Cardiac septum (tissue), 1 donor: ENCODE measurements at regions not wholly inside any gene's neighbourhood (a gene's known extent, or its start where the extent isn't known, plus 50 kb on each side); places are given as distances from the start of the nearest gene placed in this dataset.

Experiments used
- DNase-seq: peaks from one replicate; pipeline ENCODE4 v3.0.0-alpha.2; 2020; ENCODE audit warnings: low spot score
- intact Hi-C: fragments of 100-400 bp; cut with DNase I; formaldehyde crosslinking; loops from one replicate; pipeline ENCODE4 v1.14.0; 2022
- donor health status: DM: no; HTN: no; CAD: no.

DNA sequence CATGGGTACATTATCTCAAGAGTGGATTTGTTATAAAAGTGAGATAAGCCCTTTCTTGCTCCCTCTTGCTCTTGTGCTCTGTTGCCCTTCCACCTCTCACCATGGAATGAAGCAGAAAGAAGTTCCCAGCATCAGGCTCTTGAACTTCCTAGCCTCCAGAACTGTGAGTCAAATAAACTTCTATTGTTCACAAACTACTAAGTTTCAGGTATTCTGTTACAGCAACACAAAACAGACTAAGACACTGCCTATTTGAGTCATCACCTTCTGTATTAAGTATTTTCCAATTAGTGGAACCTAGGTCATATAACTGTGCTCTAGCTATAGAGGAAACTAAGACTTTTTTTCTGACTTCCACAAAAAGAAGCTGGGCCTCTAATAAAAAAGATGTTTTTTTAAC is 201.2 kb upstream of the FOXG1 start:
- intact Hi-C loops: no loop called here

GRCh38 chr14:28570391-28570790 is 196.2 kb upstream of the FOXG1 start:
- intact Hi-C loops: no loop called here
- no peak for DNase-seq

More for the DNA sequence above, 201.2 kb upstream of the FOXG1 start:
- DNase-seq: no peak

- intact Hi-C loops: no loop called here
- DNase-seq: no peak
Observed at GRCh38 chr14:28571636-28572035, 195.0 kb upstream of the FOXG1 start.

GRCh38 chr14:28576523-28576922 is 190.1 kb upstream of the FOXG1 start:
- intact Hi-C loops: no loop called here
- DNase-seq: no peak

DNA sequence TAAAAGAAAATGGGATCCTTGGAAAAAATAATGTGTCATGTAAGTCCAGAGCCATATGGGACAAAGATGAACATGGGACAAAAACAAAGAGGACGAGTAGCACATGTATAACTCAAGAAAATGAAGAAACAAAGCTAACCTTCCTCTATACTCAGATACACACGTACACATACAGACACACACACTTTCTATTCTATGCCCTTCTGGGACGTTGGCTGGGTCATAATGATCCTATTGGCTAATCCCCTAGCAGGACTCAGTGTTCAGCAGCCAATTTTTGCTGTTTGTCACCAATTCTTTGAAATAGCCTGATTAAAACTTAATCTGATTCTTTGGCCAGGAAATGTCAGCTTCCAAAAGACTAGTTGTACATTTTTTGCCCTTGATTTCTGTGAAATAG is 189.4 kb upstream of the FOXG1 start:
- no peak for DNase-seq
- intact Hi-C loops: no loop called here

- intact Hi-C loops: no loop called here
- no peak for DNase-seq
Observed at GRCh38 chr14:28577711-28578131, 188.9 kb upstream of the FOXG1 start.

DNA sequence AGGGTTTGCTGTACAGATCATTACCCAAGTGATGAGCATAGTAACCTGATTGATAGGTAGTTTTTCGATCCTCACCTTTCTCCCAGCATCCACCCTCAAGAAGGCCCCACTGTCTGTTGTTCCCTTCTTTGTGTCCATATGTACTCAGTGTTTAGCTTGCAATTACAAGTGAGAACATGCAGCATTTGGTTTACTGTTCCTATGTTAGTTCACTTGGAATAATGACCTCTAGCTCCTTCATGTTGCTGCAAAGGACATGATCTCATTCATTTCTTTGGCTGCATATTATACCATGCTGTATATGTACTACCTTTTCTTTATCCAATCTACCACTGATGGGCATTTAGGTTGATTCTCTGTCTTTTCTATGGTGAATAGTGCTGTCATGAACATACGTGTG is 181.6 kb upstream of the FOXG1 start:
- intact Hi-C loops: no loop called here
- no peak for DNase-seq

DNA sequence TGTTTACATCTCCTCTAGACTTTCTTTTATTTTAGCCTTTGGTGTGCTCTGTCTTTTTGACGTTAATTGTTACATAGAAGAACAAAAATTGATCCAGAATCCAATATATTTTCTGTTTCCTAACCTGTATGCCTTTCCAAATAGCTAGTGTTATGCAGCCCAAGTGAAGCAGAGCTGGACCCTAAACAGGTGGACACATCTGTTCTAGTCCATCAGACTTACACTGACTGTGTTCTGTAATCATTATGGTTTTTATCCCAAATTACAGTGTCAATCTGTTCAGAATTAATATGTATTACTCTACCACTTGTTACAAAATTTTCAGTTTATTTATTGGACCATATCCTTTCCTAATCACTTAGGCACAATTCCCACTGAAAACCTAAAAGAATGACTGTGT is 176.8 kb upstream of the FOXG1 start:
- DNase-seq: no peak
- intact Hi-C loops: no loop called here

- DNase-seq: no peak
- intact Hi-C loops: no loop called here
Observed at GRCh38 chr14:28596391-28596790, 170.2 kb upstream of the FOXG1 start.

- DNase-seq: no peak
- intact Hi-C loops: no loop called here
Observed at GRCh38 chr14:28599191-28599590, 167.4 kb upstream of the FOXG1 start.

DNA sequence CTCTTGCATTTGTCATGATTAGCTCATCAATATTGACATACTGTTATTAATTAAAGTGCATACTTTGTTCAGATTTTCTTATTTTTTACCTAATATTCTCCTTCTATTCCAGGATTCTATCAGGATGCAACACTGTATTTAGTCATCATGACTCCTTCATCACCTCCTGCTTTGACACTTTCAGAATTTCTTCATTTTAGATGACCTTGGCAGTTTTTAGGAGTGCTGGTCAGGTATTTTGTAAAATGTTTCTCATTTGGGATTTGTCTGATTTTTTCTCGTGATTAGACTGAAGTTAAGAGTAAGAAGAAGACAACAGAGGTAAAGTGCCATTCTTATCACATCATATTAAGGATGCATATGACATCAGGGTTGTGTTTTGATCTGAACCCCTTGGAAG is 167.0 kb upstream of the FOXG1 start:
- intact Hi-C loops: no loop called here
- DNase-seq: no peak

- DNase-seq: no peak
- intact Hi-C loops: no loop called here
Observed at GRCh38 chr14:28603606-28604005, 163.0 kb upstream of the FOXG1 start.

GRCh38 chr14:28607661-28608060 is 158.9 kb upstream of the FOXG1 start:
- intact Hi-C loops: no loop called here
- DNase-seq: no peak

DNA sequence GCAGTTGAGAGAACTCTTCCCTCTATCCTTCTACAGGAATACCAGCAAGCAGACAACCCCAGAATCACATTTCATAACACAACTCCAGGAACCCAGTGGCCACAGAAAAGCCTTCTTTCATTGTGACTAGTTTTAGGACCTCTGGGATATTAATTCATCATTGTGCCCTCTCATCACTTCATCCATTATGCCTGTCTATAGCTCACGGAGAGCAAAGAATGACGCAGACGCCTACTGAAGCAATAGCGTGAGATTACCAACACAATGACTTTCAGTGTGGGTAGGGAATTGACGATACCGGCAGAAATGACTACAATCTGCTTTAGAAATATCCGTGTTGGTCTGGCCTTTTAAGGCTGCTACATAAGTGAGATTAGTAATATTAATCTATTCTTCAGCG is 158.1 kb upstream of the FOXG1 start:
- intact Hi-C loops: no loop called here
- DNase-seq: no peak

DNA sequence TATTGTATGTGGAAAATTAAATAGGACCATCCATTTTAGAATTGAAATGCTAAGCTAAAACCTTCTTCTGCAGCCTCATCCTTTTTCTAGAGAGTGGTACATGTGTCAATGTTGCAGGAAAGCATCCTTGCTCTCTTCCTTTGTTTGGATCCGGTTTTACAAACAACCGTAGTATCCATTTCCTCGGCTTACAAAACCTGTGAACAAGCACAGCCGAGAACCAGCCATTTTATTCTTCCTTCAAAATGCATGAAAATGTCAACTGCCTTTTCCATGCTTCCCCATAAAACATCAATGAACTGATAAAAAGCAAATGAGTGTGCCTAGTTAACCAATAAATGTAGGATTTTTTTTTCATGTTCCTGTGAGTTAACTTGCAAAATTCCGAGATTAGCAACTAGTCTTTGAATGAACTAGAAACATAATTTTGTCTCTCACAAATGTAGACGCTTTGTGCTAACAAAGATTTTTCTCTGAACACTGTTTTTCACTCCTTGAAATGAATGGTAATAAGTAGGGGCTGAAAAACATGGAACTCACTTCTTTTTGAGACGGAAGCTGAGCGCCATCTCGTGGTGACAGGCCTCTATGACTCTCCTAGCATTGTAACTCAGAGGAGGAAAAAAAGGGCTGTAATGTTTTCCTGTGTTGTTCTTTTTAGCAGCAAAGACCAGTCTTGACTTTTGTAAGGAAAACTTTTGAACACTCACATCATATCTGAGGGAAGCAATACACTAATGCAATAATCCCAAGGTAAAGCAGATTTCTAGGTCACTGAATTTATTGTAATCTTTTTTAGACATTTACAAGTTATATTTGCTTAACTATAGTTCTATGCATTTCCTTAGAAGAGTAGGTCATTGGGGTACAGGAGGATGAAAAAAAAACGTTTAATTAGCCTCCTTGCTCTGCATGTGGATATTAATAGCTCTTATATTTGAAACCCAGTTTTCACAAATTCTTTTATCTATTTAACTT is 157.4 kb upstream of the FOXG1 start:
- intact Hi-C loops: no loop called here
- DNase-seq: no peak

- intact Hi-C loops: no loop called here
- no peak for DNase-seq
Observed at GRCh38 chr14:28612414-28612813, 154.2 kb upstream of the FOXG1 start.

DNA sequence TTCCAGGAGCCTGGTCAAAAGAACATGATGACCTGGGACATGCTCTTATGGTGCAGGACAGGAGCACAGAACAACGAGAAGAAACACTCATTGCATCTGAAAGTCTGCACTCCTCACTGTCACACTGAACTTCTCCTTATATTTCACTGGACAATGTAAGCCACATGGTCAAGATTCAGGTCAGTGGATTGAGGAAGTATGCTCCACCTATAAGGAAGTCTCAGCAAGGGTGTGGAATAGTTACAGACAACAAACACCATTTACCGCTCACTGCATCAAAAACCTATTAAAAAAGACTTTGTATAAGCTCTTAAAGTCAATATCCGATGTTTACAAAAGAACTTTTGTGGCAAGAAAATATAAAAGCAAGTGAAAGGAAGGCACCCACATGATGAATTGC is 153.1 kb upstream of the FOXG1 start:
- DNase-seq: no peak
- intact Hi-C loops: no loop called here

DNA sequence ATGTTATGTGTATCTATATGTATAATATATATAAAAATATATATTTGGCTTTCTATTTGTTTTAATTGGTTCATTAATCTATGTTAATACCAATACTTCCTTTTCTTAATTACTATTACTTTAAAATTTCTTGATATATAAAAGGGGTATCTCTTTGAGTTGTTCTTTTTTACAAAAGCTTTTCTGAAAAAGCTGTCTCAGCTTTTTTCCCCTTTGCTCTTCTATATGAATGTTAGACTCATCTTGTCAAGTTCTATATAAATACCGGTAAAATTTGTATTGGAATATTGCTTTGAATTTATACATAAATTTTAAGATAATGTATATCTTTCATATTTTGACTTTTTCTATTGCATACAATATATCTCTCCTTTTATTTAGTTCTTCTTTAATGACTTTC is 139.8 kb upstream of the FOXG1 start:
- DNase-seq: no peak
- intact Hi-C loops: no loop called here

GRCh38 chr14:28629328-28630004 is 137.1 kb upstream of the FOXG1 start:
- intact Hi-C loops: no loop called here
- DNase-seq: no peak

DNA sequence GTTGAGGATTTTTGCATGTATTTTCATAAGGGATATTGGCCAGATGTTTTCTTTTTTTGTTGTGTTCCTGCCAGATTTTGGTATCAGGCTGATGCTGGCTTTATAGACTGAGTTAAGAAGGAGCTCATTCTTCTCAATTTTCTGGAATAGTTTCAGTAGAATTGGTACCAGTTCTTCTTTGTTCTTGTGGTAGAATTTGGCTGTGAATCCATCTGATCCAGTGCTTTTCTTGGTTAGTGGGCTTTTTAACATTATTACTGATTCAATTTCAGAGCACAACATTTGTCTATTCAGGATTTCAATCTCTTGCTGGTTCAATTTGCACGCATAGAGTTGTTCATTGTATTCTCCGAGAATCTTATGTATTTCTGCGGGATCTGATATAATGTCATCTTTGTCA is 136.5 kb upstream of the FOXG1 start:
- no peak for DNase-seq
- intact Hi-C loops: no loop called here

DNA sequence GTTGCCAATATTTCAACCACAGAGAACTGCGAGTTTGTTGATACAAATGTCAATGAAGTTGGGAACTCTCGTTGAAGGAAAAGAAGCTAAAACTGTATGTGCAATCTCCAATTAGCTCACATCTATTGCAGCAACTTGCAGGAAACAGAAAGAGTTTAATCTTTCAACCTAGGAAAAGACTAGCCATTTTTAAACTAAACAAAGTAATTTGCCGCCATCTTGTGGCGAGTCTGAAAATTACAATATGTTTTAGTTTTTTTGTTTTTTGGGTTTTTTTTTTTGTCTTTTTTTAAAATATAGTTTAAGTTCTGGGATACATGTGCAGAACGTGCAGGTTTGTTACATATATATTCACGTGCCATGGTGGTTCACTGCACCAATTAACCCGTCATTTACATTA is 131.2 kb upstream of the FOXG1 start:
- intact Hi-C loops: no loop called here
- DNase-seq: no peak
